ENCODE measurements at regions not wholly inside any gene's neighbourhood (a gene's known extent, or its start where the extent isn't known, plus 50 kb on each side); places are given as distances from the start of the nearest gene placed in this dataset.

GRCh38 chr4:156196722-156197121, 243.1 kb upstream of the CTSO start:
- Histone ChIP-seq H3K9me3 (no peaks in the 10 kb centered on the region), H3K36me3 (no peaks in the 10 kb centered on the region), H3K4me3 (no peak overlapping the region), H3K27ac (no peak overlapping the region), H3K27me3 (no peaks in the 10 kb centered on the region), H3K4me1 (no peaks in the 10 kb centered on the region)
- TF ChIP-seq, protein P1, sequence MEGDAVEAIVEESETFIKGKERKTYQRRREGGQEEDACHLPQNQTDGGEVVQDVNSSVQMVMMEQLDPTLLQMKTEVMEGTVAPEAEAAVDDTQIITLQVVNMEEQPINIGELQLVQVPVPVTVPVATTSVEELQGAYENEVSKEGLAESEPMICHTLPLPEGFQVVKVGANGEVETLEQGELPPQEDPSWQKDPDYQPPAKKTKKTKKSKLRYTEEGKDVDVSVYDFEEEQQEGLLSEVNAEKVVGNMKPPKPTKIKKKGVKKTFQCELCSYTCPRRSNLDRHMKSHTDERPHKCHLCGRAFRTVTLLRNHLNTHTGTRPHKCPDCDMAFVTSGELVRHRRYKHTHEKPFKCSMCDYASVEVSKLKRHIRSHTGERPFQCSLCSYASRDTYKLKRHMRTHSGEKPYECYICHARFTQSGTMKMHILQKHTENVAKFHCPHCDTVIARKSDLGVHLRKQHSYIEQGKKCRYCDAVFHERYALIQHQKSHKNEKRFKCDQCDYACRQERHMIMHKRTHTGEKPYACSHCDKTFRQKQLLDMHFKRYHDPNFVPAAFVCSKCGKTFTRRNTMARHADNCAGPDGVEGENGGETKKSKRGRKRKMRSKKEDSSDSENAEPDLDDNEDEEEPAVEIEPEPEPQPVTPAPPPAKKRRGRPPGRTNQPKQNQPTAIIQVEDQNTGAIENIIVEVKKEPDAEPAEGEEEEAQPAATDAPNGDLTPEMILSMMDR (IDR thresholded peaks at IDR 0.05) = no peak
- no peak for ATAC-seq
- DNase-seq = peak in 1 of 4 donors; percentile 39
- intact Hi-C loops (cut with DNase I) = no loop called here

GRCh38 chr4:156195914-156196313, 242.2 kb upstream of the CTSO start:
- Histone ChIP-seq H3K27me3 (no peaks in the 10 kb centered on the region), H3K4me3 (no peak overlapping the region), H3K27ac (no peak overlapping the region), H3K36me3 (no peaks in the 10 kb centered on the region), H3K4me1 (no peaks in the 10 kb centered on the region), H3K9me3 (no peaks in the 10 kb centered on the region)
- ATAC-seq (no peak), DNase-seq (no peak)
- TF ChIP-seq, protein P1 (IDR thresholded peaks at IDR 0.05) = no peak
- intact Hi-C loops (cut with DNase I) = no loop called here

- no peaks in the 10 kb centered on the region for H3K27me3 ChIP-seq
- no peak overlapping the region for H3K4me3 ChIP-seq
- TF ChIP-seq, protein P1 (IDR thresholded peaks at IDR 0.05) = no peak
- no peaks in the 10 kb centered on the region for H3K36me3 ChIP-seq
- ATAC-seq (no peak), DNase-seq (no peak)
- intact Hi-C loops (cut with DNase I) = no loop called here
- H3K27ac ChIP-seq = no peak overlapping the region
- H3K9me3 ChIP-seq = no peaks in the 10 kb centered on the region
- H3K4me1 ChIP-seq = no peaks in the 10 kb centered on the region
Observed at GRCh38 chr4:156194896-156195295, 241.2 kb upstream of the CTSO start.

GRCh38 chr4:156193800-156194199, 240.1 kb upstream of the CTSO start:
- TF ChIP-seq, protein P1 (IDR thresholded peaks at IDR 0.05) = no peak
- DNase-seq (peak in 1 of 4 donors; percentile 30), ATAC-seq (no peak)
- no peak overlapping the region for H3K27ac ChIP-seq
- H3K4me3 ChIP-seq = no peak overlapping the region
- no peaks in the 10 kb centered on the region for H3K4me1 ChIP-seq
- no peaks in the 10 kb centered on the region for H3K27me3 ChIP-seq
- intact Hi-C loops (cut with DNase I) = no loop called here
- H3K36me3 ChIP-seq = no peaks in the 10 kb centered on the region
- H3K9me3 ChIP-seq = no peaks in the 10 kb centered on the region

GRCh38 chr4:156193106-156193505, 239.4 kb upstream of the CTSO start:
- no peak for DNase-seq
- Histone ChIP-seq H3K9me3 (no peaks in the 10 kb centered on the region), H3K36me3 (no peaks in the 10 kb centered on the region), H3K4me1 (no peaks in the 10 kb centered on the region), H3K4me3 (no peak overlapping the region), H3K27me3 (no peaks in the 10 kb centered on the region), H3K27ac (no peak overlapping the region)
- TF ChIP-seq, protein P1 (IDR thresholded peaks at IDR 0.05) = no peak
- ATAC-seq = no peak
- intact Hi-C loops (cut with DNase I) = no loop called here

All from left lung (tissue), 4 donors.